ENCODE measurements at regions not wholly inside any gene's neighbourhood (a gene's known extent, or its start where the extent isn't known, plus 50 kb on each side); places are given as distances from the start of the nearest gene placed in this dataset.

DNA sequence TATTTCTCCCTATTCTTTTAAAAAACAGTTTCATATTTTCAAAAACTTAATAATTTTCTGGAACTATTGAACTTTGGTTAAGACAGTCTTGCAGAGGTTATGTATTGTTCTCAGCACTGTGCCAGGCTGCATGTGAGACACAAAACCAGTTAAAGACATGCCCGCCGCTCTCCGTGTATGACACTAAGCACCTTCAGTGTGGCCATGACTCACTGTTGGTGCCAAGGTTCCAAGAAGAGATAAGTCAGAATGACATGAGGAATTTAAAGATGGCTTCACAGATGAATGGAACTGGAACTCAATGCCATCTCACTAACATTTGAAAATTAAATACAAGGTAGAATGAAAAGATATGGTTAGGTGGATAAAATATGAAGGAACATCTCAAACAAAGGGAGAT is 525.5 kb upstream of the ZFP42 start:
- Histone ChIP-seq H3K4me1 (ENCODE audit: control insufficient read depth in 2 of 3, insufficient read depth in 2 of 3, low read depth in 1 of 3, low read length in 3 of 3) (no peaks in the 10 kb centered on the region), H3K27me3 (ENCODE audit: control insufficient read depth, insufficient read depth, low read length) (no peaks in the 10 kb centered on the region), H3K9me3 (ENCODE audit: control insufficient read depth in 2 of 3, insufficient read depth in 1 of 3, low read length in 3 of 3) (no peaks in the 10 kb centered on the region), H3K36me3 (ENCODE audit: control insufficient read depth in 2 of 3, insufficient read depth in 3 of 3, low read length in 3 of 3) (no peaks in the 10 kb centered on the region), H3K9ac (ENCODE audit: low read length in 3 of 3) (no peak overlapping the region), H3K27ac (ENCODE audit: low read depth in 2 of 2, low read length in 2 of 2) (no peak overlapping the region), H3K4me3 (ENCODE audit: low read length in 3 of 3) (no peak overlapping the region)
- intact Hi-C loops (cut with DNase I) = no loop called here
- no peak for DNase-seq
- TF ChIP-seq, protein P1, sequence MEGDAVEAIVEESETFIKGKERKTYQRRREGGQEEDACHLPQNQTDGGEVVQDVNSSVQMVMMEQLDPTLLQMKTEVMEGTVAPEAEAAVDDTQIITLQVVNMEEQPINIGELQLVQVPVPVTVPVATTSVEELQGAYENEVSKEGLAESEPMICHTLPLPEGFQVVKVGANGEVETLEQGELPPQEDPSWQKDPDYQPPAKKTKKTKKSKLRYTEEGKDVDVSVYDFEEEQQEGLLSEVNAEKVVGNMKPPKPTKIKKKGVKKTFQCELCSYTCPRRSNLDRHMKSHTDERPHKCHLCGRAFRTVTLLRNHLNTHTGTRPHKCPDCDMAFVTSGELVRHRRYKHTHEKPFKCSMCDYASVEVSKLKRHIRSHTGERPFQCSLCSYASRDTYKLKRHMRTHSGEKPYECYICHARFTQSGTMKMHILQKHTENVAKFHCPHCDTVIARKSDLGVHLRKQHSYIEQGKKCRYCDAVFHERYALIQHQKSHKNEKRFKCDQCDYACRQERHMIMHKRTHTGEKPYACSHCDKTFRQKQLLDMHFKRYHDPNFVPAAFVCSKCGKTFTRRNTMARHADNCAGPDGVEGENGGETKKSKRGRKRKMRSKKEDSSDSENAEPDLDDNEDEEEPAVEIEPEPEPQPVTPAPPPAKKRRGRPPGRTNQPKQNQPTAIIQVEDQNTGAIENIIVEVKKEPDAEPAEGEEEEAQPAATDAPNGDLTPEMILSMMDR (IDR thresholded peaks at IDR 0.05; ENCODE audit: borderline replicate concordance, extremely low read depth, insufficient read depth) = no peak
- FAIRE-seq = no peak

DNA sequence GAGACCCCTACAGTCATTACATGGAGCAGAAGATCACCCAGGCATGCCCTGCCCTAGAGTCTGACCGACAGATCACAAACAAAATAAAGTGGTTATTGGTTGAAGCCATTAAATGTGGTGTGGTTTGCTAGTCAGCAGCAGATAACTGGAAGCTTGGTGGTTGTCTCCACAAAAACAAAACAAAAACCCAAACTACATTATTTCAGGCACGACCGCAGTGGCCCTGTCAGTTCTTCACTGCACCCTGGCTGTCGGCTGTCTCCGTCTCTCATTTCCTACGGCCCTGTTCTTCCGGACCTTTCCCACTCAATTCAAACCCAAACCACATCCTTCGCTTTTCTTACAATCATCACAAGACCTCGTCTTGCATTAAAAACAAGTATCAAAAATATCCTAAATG is 521.3 kb upstream of the ZFP42 start:
- Histone ChIP-seq H3K4me1 (ENCODE audit: control insufficient read depth in 2 of 3, insufficient read depth in 2 of 3, low read depth in 1 of 3, low read length in 3 of 3) (no peaks in the 10 kb centered on the region), H3K9ac (ENCODE audit: low read length in 3 of 3) (no peak overlapping the region), H3K4me3 (ENCODE audit: low read length in 3 of 3) (no peak overlapping the region), H3K27ac (ENCODE audit: low read depth in 2 of 2, low read length in 2 of 2) (no peak overlapping the region), H3K27me3 (ENCODE audit: control insufficient read depth, insufficient read depth, low read length) (no peaks in the 10 kb centered on the region), H3K36me3 (ENCODE audit: control insufficient read depth in 2 of 3, insufficient read depth in 3 of 3, low read length in 3 of 3) (no peaks in the 10 kb centered on the region), H3K9me3 (ENCODE audit: control insufficient read depth in 2 of 3, insufficient read depth in 1 of 3, low read length in 3 of 3) (no peaks in the 10 kb centered on the region)
- intact Hi-C loops (cut with DNase I) = no loop called here
- TF ChIP-seq, protein P1 (IDR thresholded peaks at IDR 0.05; ENCODE audit: borderline replicate concordance, extremely low read depth, insufficient read depth) = no peak
- FAIRE-seq = no peak
- no peak for DNase-seq

DNA sequence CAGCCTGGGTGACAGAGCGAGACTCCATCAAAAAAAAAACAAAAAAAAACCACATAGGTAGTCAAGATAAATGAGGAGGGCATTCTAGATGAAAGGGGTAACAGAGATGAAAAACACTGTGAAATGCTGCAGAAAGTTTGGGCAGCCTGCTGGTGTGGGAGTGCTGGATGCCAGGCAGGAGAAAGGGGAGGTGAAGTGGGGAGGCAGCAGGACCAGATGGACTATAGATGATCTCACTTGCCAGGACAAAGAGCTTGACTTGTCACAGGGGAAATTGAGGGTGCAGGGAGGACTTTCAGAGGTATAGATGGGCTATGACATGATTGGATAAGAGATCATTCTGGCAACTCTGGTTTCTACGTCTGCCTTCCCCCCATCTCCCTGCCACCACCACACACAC is 519.7 kb upstream of the ZFP42 start:
- Histone ChIP-seq H3K4me1 (ENCODE audit: control insufficient read depth in 2 of 3, insufficient read depth in 2 of 3, low read depth in 1 of 3, low read length in 3 of 3) (no peaks in the 10 kb centered on the region), H3K4me3 (ENCODE audit: low read length in 3 of 3) (no peak overlapping the region), H3K9me3 (ENCODE audit: control insufficient read depth in 2 of 3, insufficient read depth in 1 of 3, low read length in 3 of 3) (no peaks in the 10 kb centered on the region), H3K27ac (ENCODE audit: low read depth in 2 of 2, low read length in 2 of 2) (no peak overlapping the region), H3K27me3 (ENCODE audit: control insufficient read depth, insufficient read depth, low read length) (no peaks in the 10 kb centered on the region), H3K36me3 (ENCODE audit: control insufficient read depth in 2 of 3, insufficient read depth in 3 of 3, low read length in 3 of 3) (no peaks in the 10 kb centered on the region), H3K9ac (ENCODE audit: low read length in 3 of 3) (no peak overlapping the region)
- DNase-seq = no peak
- FAIRE-seq = no peak
- intact Hi-C loops (cut with DNase I) = no loop called here
- TF ChIP-seq, protein P1 (IDR thresholded peaks at IDR 0.05; ENCODE audit: borderline replicate concordance, extremely low read depth, insufficient read depth) = no peak

DNA sequence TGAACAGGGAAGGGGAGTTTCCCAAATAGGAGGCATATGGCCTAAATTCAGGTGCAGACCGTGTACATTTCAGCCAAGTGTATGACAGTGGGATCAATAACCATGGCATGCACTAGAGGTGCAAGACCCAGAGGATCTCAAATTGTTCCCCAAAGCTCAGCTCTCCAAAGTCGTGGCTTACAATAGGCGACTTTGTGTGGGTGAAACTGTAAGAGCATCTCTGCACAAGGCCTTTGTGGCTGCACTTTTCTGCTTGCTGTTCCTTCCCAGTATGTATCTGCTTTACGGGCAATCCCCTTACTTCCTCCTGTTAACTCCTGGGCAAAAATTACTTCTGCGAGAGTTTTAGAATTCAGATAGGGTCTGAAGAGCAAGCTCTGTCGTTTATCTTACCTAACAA is 518.3 kb upstream of the ZFP42 start:
- DNase-seq (no peak), FAIRE-seq (no peak)
- H3K27me3 ChIP-seq (ENCODE audit: control insufficient read depth, insufficient read depth, low read length) = no peaks in the 10 kb centered on the region
- intact Hi-C loops (cut with DNase I) = no loop called here
- H3K9me3 ChIP-seq (ENCODE audit: control insufficient read depth in 2 of 3, insufficient read depth in 1 of 3, low read length in 3 of 3) = no peaks in the 10 kb centered on the region
- H3K4me3 ChIP-seq (ENCODE audit: low read length in 3 of 3) = no peak overlapping the region
- H3K36me3 ChIP-seq (ENCODE audit: control insufficient read depth in 2 of 3, insufficient read depth in 3 of 3, low read length in 3 of 3) = no peaks in the 10 kb centered on the region
- H3K27ac ChIP-seq (ENCODE audit: low read depth in 2 of 2, low read length in 2 of 2) = no peak overlapping the region
- H3K4me1 ChIP-seq (ENCODE audit: control insufficient read depth in 2 of 3, insufficient read depth in 2 of 3, low read depth in 1 of 3, low read length in 3 of 3) = no peaks in the 10 kb centered on the region
- TF ChIP-seq, protein P1 (IDR thresholded peaks at IDR 0.05; ENCODE audit: borderline replicate concordance, extremely low read depth, insufficient read depth) = no peak
- H3K9ac ChIP-seq (ENCODE audit: low read length in 3 of 3) = no peak overlapping the region

Measured in kidney (tissue), 13 donors.